ENCODE measurements at regions not wholly inside any gene's neighbourhood (a gene's known extent, or its start where the extent isn't known, plus 50 kb on each side); places are given as distances from the start of the nearest gene placed in this dataset.

DNA sequence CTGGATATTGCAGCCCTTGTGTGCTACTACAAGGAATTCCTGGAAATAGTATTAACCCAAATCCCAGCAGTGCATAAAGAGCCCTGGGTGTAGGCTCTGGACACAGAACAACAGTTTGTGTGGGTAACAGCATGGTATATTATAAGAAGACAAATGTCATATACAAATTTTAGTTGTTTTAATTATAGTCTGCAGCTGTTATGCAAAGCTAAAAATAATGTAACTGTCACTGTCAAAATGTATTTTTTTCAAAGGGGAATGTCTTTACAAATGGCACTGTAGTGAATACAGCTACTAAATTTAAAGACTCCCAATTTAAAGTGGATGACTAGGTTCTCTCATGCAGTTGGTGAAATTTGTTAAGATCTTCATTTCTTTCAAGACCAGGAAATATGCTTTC lies 339.0 kb downstream of the GPR37 start:
- intact Hi-C loops (cut with DNase I): no loop called here

DNA sequence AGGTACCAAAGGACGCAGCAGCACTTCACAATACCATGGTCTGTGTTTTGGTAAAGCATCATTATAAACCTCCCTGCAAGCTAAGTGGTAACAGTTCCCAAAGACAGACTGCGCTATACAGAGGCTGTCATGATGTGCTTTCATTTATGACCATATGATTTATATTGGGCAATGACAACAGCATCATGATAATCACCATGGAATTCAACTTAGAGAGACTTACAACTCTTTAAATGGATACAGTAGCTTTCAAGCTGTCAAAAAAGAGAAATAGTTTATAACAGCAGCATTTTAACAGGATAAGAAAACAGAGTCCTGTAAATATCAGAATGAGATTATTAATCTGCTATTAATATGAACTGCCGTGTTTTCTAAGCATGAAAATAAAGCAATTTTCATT lies 341.7 kb downstream of the GPR37 start:
- TF ChIP-seq, protein P1, sequence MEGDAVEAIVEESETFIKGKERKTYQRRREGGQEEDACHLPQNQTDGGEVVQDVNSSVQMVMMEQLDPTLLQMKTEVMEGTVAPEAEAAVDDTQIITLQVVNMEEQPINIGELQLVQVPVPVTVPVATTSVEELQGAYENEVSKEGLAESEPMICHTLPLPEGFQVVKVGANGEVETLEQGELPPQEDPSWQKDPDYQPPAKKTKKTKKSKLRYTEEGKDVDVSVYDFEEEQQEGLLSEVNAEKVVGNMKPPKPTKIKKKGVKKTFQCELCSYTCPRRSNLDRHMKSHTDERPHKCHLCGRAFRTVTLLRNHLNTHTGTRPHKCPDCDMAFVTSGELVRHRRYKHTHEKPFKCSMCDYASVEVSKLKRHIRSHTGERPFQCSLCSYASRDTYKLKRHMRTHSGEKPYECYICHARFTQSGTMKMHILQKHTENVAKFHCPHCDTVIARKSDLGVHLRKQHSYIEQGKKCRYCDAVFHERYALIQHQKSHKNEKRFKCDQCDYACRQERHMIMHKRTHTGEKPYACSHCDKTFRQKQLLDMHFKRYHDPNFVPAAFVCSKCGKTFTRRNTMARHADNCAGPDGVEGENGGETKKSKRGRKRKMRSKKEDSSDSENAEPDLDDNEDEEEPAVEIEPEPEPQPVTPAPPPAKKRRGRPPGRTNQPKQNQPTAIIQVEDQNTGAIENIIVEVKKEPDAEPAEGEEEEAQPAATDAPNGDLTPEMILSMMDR (IDR thresholded peaks at IDR 0.05): no peak
- no peaks in the 10 kb centered on the region for H3K4me1 ChIP-seq
- H3K27ac ChIP-seq: no peak overlapping the region
- H3K36me3 ChIP-seq: no peaks in the 10 kb centered on the region
- no peaks in the 10 kb centered on the region for H3K27me3 ChIP-seq
- intact Hi-C loops (cut with DNase I): no loop called here
- DNase-seq: no peak
- no peak overlapping the region for H3K4me3 ChIP-seq
- no peak for ATAC-seq
- no peaks in the 10 kb centered on the region for H3K9me3 ChIP-seq

More for the DNA sequence above, 339.0 kb downstream of the GPR37 start:
- no peak overlapping the region for H3K27ac ChIP-seq
- no peaks in the 10 kb centered on the region for H3K9me3 ChIP-seq
- no peak overlapping the region for H3K4me3 ChIP-seq
- no peaks in the 10 kb centered on the region for H3K4me1 ChIP-seq
- DNase-seq (no peak), ATAC-seq (no peak)
- TF ChIP-seq, protein P1 (IDR thresholded peaks at IDR 0.05): no peak
- H3K27me3 ChIP-seq: no peaks in the 10 kb centered on the region
- H3K36me3 ChIP-seq: no peaks in the 10 kb centered on the region

DNA sequence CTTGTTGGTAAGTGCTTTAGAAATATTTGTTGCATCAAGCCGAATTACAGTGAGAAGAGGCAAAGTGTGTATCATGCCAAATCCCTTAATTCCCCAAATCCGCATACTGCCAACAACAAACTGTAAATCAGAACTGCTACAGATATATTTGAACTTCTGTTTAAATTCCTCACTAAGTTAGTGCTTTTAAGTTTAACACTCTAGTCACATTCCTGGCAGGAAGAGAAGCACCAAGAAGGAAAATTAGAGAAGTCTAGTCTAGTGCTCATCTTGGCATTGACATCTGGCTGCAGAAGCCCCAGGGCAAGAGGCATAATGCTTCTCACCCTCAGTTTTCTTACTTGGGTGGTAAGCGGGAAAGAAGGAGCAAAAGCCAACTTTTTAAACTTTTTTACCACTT lies 343.5 kb downstream of the GPR37 start:
- Histone ChIP-seq H3K9me3 (no peaks in the 10 kb centered on the region), H3K27me3 (no peaks in the 10 kb centered on the region), H3K4me1 (no peaks in the 10 kb centered on the region), H3K4me3 (no peak overlapping the region), H3K27ac (no peak overlapping the region), H3K36me3 (no peaks in the 10 kb centered on the region)
- DNase-seq (no peak), ATAC-seq (no peak)
- intact Hi-C loops (cut with DNase I): no loop called here
- TF ChIP-seq, protein P1 (IDR thresholded peaks at IDR 0.05): no peak

DNA sequence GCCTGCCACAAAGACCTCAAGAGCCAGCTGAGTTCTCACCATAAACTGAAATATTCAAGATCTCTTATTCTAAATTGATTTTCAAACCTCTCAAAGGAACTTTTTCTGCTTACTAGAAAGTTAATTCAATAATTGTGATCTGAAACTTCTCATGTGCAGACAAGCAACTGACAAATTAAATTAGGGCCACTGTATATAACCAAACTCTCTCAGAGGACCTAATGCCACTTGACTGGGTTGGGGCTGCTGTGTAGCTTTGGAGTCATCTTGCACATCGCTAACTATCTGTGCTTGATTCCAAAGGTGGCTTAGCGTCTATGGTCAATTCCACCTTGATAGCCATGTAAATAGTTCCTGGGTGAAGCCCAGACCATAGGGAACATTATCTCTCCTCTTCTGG lies 345.2 kb downstream of the GPR37 start:
- intact Hi-C loops (cut with DNase I): no loop called here
- Histone ChIP-seq H3K36me3 (no peaks in the 10 kb centered on the region), H3K27me3 (no peaks in the 10 kb centered on the region), H3K27ac (no peak overlapping the region), H3K4me3 (no peak overlapping the region), H3K9me3 (no peaks in the 10 kb centered on the region), H3K4me1 (no peaks in the 10 kb centered on the region)
- TF ChIP-seq, protein P1 (IDR thresholded peaks at IDR 0.05): no peak
- ATAC-seq: no peak
- no peak for DNase-seq

DNA sequence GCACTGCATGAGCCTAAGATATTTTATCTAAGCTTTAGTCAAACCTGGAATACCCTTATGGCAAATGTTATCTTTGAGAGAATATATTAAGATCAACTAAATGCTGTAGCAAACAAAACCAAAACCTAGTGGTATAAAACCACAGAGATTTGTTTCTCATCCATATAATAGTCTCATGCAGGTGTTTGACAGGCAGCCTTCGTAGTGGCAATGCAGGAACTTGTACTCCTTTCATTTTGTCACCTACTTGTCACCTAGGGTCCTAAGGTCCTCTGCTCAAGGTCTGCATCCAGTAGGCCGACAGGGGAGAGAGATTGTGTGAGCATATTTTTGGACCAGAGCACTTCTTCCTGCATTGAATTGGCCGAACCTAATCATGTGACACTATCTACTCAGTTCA lies 352.6 kb downstream of the GPR37 start:
- TF ChIP-seq, protein P1 (IDR thresholded peaks at IDR 0.05): no peak
- H3K4me3 ChIP-seq: no peak overlapping the region
- no peaks in the 10 kb centered on the region for H3K4me1 ChIP-seq
- no peaks in the 10 kb centered on the region for H3K9me3 ChIP-seq
- H3K27me3 ChIP-seq: no peaks in the 10 kb centered on the region
- H3K27ac ChIP-seq: no peak overlapping the region
- no peaks in the 10 kb centered on the region for H3K36me3 ChIP-seq
- no peak for DNase-seq
- intact Hi-C loops (cut with DNase I): no loop called here
- ATAC-seq: no peak
